Endothelial cell (in vitro differentiated cells): ENCODE measurements at regions not wholly inside any gene's neighbourhood (a gene's known extent, or its start where the extent isn't known, plus 50 kb on each side); places are given as distances from the start of the nearest gene placed in this dataset.

ENCODE experiments used
- DNase-seq: peaks from one replicate; pipeline ENCODE4 v3.0.0; 2021; ENCODE audit warnings: low spot score
- H3K27ac Mint-ChIP-seq: one replicate; pipeline ENCODE4 v1.8.0; 2021; ENCODE audit warnings: mixed read lengths, inconsistent platforms; ENCODE audit not compliant: unreplicated experiment
- H3K27me3 Mint-ChIP-seq: one replicate; pipeline ENCODE4 v1.8.0; 2021; ENCODE audit warnings: mild to moderate bottlenecking, moderate library complexity, mixed read lengths, inconsistent platforms; ENCODE audit not compliant: unreplicated experiment
- H3K36me3 Mint-ChIP-seq: one replicate; pipeline ENCODE4 v1.8.0; 2021; ENCODE audit warnings: mild to moderate bottlenecking, low read depth, mixed read lengths, inconsistent platforms; ENCODE audit not compliant: unreplicated experiment
- H3K4me1 Mint-ChIP-seq: one replicate; pipeline ENCODE4 v1.8.0; 2021; ENCODE audit warnings: mild to moderate bottlenecking, mixed read lengths, inconsistent platforms; ENCODE audit not compliant: unreplicated experiment
- H3K4me3 Mint-ChIP-seq: one replicate; pipeline ENCODE4 v1.8.0; 2021; ENCODE audit warnings: mild to moderate bottlenecking, mixed read lengths, inconsistent platforms; ENCODE audit not compliant: unreplicated experiment
- H3K9me3 Mint-ChIP-seq: one replicate; pipeline ENCODE4 v1.8.0; 2021; ENCODE audit warnings: mixed read lengths, inconsistent platforms; ENCODE audit not compliant: unreplicated experiment
- CTCF ChIP-seq: fragments of 200-600 bp; sonication (generic); IDR thresholded peaks from one replicate; pipeline ENCODE4 v1.5.0; 2021; ENCODE audit warnings: antibody characterized with exemption; ENCODE audit not compliant: unreplicated experiment

GRCh38 chr17:52754838-52755237, 596.3 kb upstream of the CA10 start:
- no peak for DNase-seq
- Mint-ChIP-seq H3K4me3 (no peak overlapping the region), H3K9me3 (peaks cover 8% of the 10 kb centered on the region), H3K27me3 (no peaks in the 10 kb centered on the region), H3K4me1 (peaks cover 8% of the 10 kb centered on the region), H3K27ac (no peak overlapping the region), H3K36me3 (no peaks in the 10 kb centered on the region)
- TF ChIP-seq CTCF: no peak

GRCh38 chr17:52751051-52751450, 592.5 kb upstream of the CA10 start:
- H3K4me1 Mint-ChIP-seq: no peaks in the 10 kb centered on the region
- TF ChIP-seq CTCF: no peak
- H3K9me3 Mint-ChIP-seq: peaks cover 8% of the 10 kb centered on the region
- H3K4me3 Mint-ChIP-seq: no peak overlapping the region
- no peak for DNase-seq
- H3K27ac Mint-ChIP-seq: no peak overlapping the region
- no peaks in the 10 kb centered on the region for H3K27me3 Mint-ChIP-seq
- no peaks in the 10 kb centered on the region for H3K36me3 Mint-ChIP-seq

- DNase-seq: no peak
- no peak for TF ChIP-seq CTCF
- Mint-ChIP-seq H3K4me3 (no peak overlapping the region), H3K27me3 (peaks cover 2% of the 10 kb centered on the region), H3K36me3 (no peaks in the 10 kb centered on the region), H3K9me3 (no peaks in the 10 kb centered on the region), H3K4me1 (no peaks in the 10 kb centered on the region), H3K27ac (no peak overlapping the region)
Measured at GRCh38 chr17:52744179-52744578, 585.7 kb upstream of the CA10 start.

GRCh38 chr17:52740006-52740405, 581.5 kb upstream of the CA10 start:
- Mint-ChIP-seq H3K27me3 (peaks cover 2% of the 10 kb centered on the region), H3K9me3 (no peaks in the 10 kb centered on the region), H3K4me1 (no peaks in the 10 kb centered on the region), H3K4me3 (no peak overlapping the region), H3K27ac (no peak overlapping the region), H3K36me3 (no peaks in the 10 kb centered on the region)
- DNase-seq: no peak
- TF ChIP-seq CTCF: no peak

- no peak overlapping the region for H3K27ac Mint-ChIP-seq
- H3K4me1 Mint-ChIP-seq: peaks cover 4% of the 10 kb centered on the region
- H3K4me3 Mint-ChIP-seq: no peak overlapping the region
- H3K9me3 Mint-ChIP-seq: no peaks in the 10 kb centered on the region
- no peak for TF ChIP-seq CTCF
- H3K27me3 Mint-ChIP-seq: peaks cover 2% of the 10 kb centered on the region
- no peaks in the 10 kb centered on the region for H3K36me3 Mint-ChIP-seq
- DNase-seq: no peak
Measured at GRCh38 chr17:52738791-52739190, 580.3 kb upstream of the CA10 start.
